Prostate gland (tissue), 2 donors: ENCODE measurements at regions not wholly inside any gene's neighbourhood (a gene's known extent, or its start where the extent isn't known, plus 50 kb on each side); places are given as distances from the start of the nearest gene placed in this dataset.

Experiments
- POLR2A ChIP-seq: fragments of 450-650 bp; IDR thresholded peaks from one replicate; pipeline ENCODE4 v1.6.1; 2016; ENCODE audit warnings: antibody characterized with exemption, mild to moderate bottlenecking
- TF ChIP-seq, protein P1 (sequence below), 4 experiments: fragments of 200-600 bp in 2 of 4; fragments of 450-650 bp in 2 of 4; sonication (generic) in 2 of 4; IDR thresholded peaks; 1 replicate in 3 of 4; 2 replicates in 1 of 4; pipeline ENCODE4 v1.5.1; 2016 to 2019; ENCODE audit warnings: antibody characterized with exemption in 4 of 4, mild to moderate bottlenecking in 2 of 4, moderate library complexity in 2 of 4

DNA sequence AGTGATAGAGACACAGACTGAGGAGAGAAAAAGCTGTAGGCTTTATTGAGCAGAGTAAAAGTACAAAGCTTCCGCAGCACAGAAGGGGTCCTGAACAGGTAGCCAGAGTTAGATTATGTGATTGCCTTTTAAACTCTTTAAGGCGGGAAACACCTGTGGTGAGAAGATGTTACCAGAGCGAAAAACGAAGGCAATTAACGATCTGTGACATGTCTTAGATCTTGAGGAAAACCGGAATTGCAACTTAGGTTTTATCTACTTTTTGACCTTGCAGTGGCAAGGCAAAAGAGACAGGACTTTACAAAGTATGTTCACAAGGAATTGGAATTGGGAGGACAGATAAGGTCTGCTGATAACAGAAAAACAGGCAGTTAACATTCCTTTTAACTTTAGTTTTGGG is 493.6 kb upstream of the FAT3 start:
- TF ChIP-seq, protein P1, sequence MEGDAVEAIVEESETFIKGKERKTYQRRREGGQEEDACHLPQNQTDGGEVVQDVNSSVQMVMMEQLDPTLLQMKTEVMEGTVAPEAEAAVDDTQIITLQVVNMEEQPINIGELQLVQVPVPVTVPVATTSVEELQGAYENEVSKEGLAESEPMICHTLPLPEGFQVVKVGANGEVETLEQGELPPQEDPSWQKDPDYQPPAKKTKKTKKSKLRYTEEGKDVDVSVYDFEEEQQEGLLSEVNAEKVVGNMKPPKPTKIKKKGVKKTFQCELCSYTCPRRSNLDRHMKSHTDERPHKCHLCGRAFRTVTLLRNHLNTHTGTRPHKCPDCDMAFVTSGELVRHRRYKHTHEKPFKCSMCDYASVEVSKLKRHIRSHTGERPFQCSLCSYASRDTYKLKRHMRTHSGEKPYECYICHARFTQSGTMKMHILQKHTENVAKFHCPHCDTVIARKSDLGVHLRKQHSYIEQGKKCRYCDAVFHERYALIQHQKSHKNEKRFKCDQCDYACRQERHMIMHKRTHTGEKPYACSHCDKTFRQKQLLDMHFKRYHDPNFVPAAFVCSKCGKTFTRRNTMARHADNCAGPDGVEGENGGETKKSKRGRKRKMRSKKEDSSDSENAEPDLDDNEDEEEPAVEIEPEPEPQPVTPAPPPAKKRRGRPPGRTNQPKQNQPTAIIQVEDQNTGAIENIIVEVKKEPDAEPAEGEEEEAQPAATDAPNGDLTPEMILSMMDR (IDR thresholded peaks at IDR 0.05) = no peak
- no peak for TF ChIP-seq POLR2A
